ENCODE measurements at regions not wholly inside any gene's neighbourhood (a gene's known extent, or its start where the extent isn't known, plus 50 kb on each side); places are given as distances from the start of the nearest gene placed in this dataset.

DNA sequence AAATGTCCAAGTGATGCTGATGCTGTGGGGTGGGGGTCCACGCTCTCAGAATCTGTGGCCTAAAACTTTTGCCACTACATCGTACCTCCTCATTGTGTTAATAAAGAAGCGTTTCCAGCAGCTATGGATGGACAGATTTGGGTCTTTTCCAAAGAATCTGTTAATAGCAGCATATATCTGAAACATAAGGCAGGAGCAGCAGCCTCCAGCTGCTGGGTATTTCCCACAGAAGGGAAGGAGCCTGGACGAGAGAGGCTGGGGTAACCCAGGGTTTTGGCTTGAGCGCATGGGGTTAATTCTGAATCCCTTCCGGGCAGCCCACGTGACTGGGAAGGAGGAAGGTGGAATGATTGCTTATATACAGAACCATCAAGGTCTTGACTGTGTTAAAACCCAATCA, 332.4 kb downstream of the BCOR start:
- H3K9me3 ChIP-seq (replicated peaks; ENCODE audit: control insufficient read depth, insufficient read depth, low read depth, low read length), result no peaks in the 10 kb centered on the region
- no peak overlapping the region for H3K4me2 ChIP-seq (ENCODE audit: insufficient read depth, low read length)
- H3K27ac ChIP-seq (ENCODE audit: extremely low read depth, low read depth, low read length), result no peak overlapping the region
- H3K27me3 ChIP-seq (ENCODE audit: control insufficient read depth in 2 of 2, insufficient read depth in 2 of 2, low read length in 2 of 2), result no peaks in the 10 kb centered on the region
- no peaks in the 10 kb centered on the region for H4K20me1 ChIP-seq (replicated peaks; ENCODE audit: control insufficient read depth, insufficient read depth, low read length)
- no peaks in the 10 kb centered on the region; a peak in 1 of 5 replicates for H3K4me1 ChIP-seq (replicated peaks in 1 of 2; ENCODE audit: control insufficient read depth in 2 of 2, insufficient read depth in 2 of 2, low read length in 2 of 2)
- no peak for TF ChIP-seq HDGF (IDR thresholded peaks at IDR 0.05)
- TF ChIP-seq ZNF274 (IDR thresholded peaks at IDR 0.05; ENCODE audit: borderline replicate concordance, low read depth, low read length), result no peak
- TF ChIP-seq ZNF263 (CRISPR knock-in tag; IDR thresholded peaks at IDR 0.05; ENCODE audit: borderline replicate concordance), result no peak
- no peak for TF ChIP-seq ZBTB7A (IDR thresholded peaks at IDR 0.05; ENCODE audit: borderline replicate concordance, control insufficient read depth, low read depth, low read length)
- no peak for TF ChIP-seq HLTF (IDR thresholded peaks at IDR 0.05)
- no peak for TF ChIP-seq PHF20 (IDR thresholded peaks at IDR 0.05; ENCODE audit: partially characterized antibody)
- no peak for TF ChIP-seq SFPQ (IDR thresholded peaks at IDR 0.05; ENCODE audit: low read depth, low read length)
- no peak for TF ChIP-seq ZFP36 (IDR thresholded peaks at IDR 0.05; ENCODE audit: low read depth, low read length, partially characterized antibody)
- TF ChIP-seq ZNF121 (CRISPR knock-in tag; conservative IDR thresholded peaks at IDR 0.05), result no peak
- H3K9me1 ChIP-seq (ENCODE audit: control insufficient read depth, insufficient read depth, low read length), result no peaks in the 10 kb centered on the region
- H3K9ac ChIP-seq (ENCODE audit: insufficient read depth in 1 of 2, low read depth in 2 of 2, low read length in 2 of 2), result no peak overlapping the region
- FAIRE-seq (no peak), ATAC-seq (no peak), DNase-seq (ENCODE audit: extremely low read depth in 1 of 4, low spot score in 3 of 4) (no peak)
- no peaks in the 10 kb centered on the region for H3K79me2 ChIP-seq (ENCODE audit: control insufficient read depth, insufficient read depth, low read length)
- POLR2A ChIA-PET, result interaction anchor here (1.0 kb wide), 1 partner anchor 117 kb away, joined by 4 read pairs; no protein-coding TSS in a partner anchor
- CTCF ChIA-PET (ENCODE audit: low intra/inter-chr PET ratio), result no interaction called here
- 34% methylated on average over 7 of the region's 7 CpGs for WGBS (ENCODE audit: insufficient coverage, low coverage, missing lambda C conversion rate)
- no peak overlapping the region for H2AFZ ChIP-seq (ENCODE audit: low read depth, low read length)
- BruUV-seq (replicated peaks), result no TSS peak
- intact Hi-C loops (cut with micrococcal nuclease) (no loop called here), in situ Hi-C loops (cut with MboI) (no loop called here)
- no peaks in the 10 kb centered on the region for H3K36me3 ChIP-seq (ENCODE audit: control insufficient read depth, insufficient read depth, low read length)
- H3K4me3 ChIP-seq, result no peak overlapping the region
